ENCODE measurements at regions not wholly inside any gene's neighbourhood (a gene's known extent, or its start where the extent isn't known, plus 50 kb on each side); places are given as distances from the start of the nearest gene placed in this dataset.

- no peak for DNase-seq
- no peak for TF ChIP-seq CTCF (IDR thresholded peaks at IDR 0.05)
- H3K36me3 Mint-ChIP-seq (ENCODE audit: low read depth): no peaks in the 10 kb centered on the region
- no peaks in the 10 kb centered on the region for H3K9me3 Mint-ChIP-seq
- H3K4me3 Mint-ChIP-seq: no peak overlapping the region
- no peaks in the 10 kb centered on the region for H3K4me1 Mint-ChIP-seq (ENCODE audit: low read depth)
- peaks cover 33% of the 10 kb centered on the region for H3K27me3 Mint-ChIP-seq (ENCODE audit: insufficient read depth)
- H3K27ac Mint-ChIP-seq: no peak overlapping the region
These were observed 119.9 kb upstream of the ATP2B2 start for GRCh38 chr3:10625323-10625722.

- Mint-ChIP-seq H3K36me3 (ENCODE audit: low read depth) (no peaks in the 10 kb centered on the region), H3K9me3 (no peaks in the 10 kb centered on the region), H3K4me1 (ENCODE audit: low read depth) (no peaks in the 10 kb centered on the region), H3K4me3 (no peak overlapping the region), H3K27ac (no peak overlapping the region), H3K27me3 (ENCODE audit: insufficient read depth) (peaks cover 31% of the 10 kb centered on the region)
- no peak for TF ChIP-seq CTCF (IDR thresholded peaks at IDR 0.05)
- no peak for DNase-seq
These were observed 122.6 kb upstream of the ATP2B2 start for GRCh38 chr3:10627884-10628572.

GRCh38 chr3:10628891-10629670 is 123.7 kb upstream of the ATP2B2 start:
- Mint-ChIP-seq H3K9me3 (no peaks in the 10 kb centered on the region), H3K27me3 (ENCODE audit: insufficient read depth) (peaks cover 34% of the 10 kb centered on the region), H3K4me1 (ENCODE audit: low read depth) (no peaks in the 10 kb centered on the region), H3K4me3 (no peak overlapping the region), H3K27ac (no peak overlapping the region), H3K36me3 (ENCODE audit: low read depth) (no peaks in the 10 kb centered on the region)
- TF ChIP-seq CTCF (IDR thresholded peaks at IDR 0.05): no peak
- DNase-seq: no peak

GRCh38 chr3:10629671-10630040 is 124.3 kb upstream of the ATP2B2 start:
- no peaks in the 10 kb centered on the region for H3K9me3 Mint-ChIP-seq
- H3K27ac Mint-ChIP-seq: no peak overlapping the region
- no peak for DNase-seq
- H3K36me3 Mint-ChIP-seq (ENCODE audit: low read depth): no peaks in the 10 kb centered on the region
- H3K27me3 Mint-ChIP-seq (ENCODE audit: insufficient read depth): peaks cover 32% of the 10 kb centered on the region
- no peak for TF ChIP-seq CTCF (IDR thresholded peaks at IDR 0.05)
- no peak overlapping the region for H3K4me3 Mint-ChIP-seq
- H3K4me1 Mint-ChIP-seq (ENCODE audit: low read depth): no peaks in the 10 kb centered on the region

GRCh38 chr3:10631224-10631623 is 125.8 kb upstream of the ATP2B2 start:
- Mint-ChIP-seq H3K4me1 (ENCODE audit: low read depth) (no peaks in the 10 kb centered on the region), H3K4me3 (no peak overlapping the region), H3K36me3 (ENCODE audit: low read depth) (no peaks in the 10 kb centered on the region), H3K9me3 (no peaks in the 10 kb centered on the region), H3K27me3 (ENCODE audit: insufficient read depth) (peaks cover 24% of the 10 kb centered on the region), H3K27ac (no peak overlapping the region)
- TF ChIP-seq CTCF (IDR thresholded peaks at IDR 0.05): no peak
- DNase-seq: no peak

All from HFFc6 (cell line).